KMS-11 (cell line): ENCODE measurements at regions not wholly inside any gene's neighbourhood (a gene's known extent, or its start where the extent isn't known, plus 50 kb on each side); places are given as distances from the start of the nearest gene placed in this dataset.

Experiments used
- H2AFZ ChIP-seq: fragments of 200-600 bp; sonication (generic); 2 replicates; pipeline ENCODE4 v1.6.1; 2016; ENCODE audit warnings: antibody characterized with exemption, mixed run types, low read depth
- H3K27ac ChIP-seq: fragments of 200-600 bp; sonication (generic); 2 replicates; pipeline ENCODE4 v1.6.1; 2016; ENCODE audit warnings: mild to moderate bottlenecking, mixed run types
- H3K27me3 ChIP-seq: fragments of 200-600 bp; sonication (generic); 2 replicates; pipeline ENCODE4 v1.6.1; 2017; ENCODE audit warnings: mild to moderate bottlenecking, low read depth, mixed run types, moderate library complexity; ENCODE audit not compliant: insufficient read depth
- H3K36me3 ChIP-seq: fragments of 200-600 bp; sonication (generic); 2 replicates; pipeline ENCODE4 v1.6.1; 2017; ENCODE audit warnings: mild to moderate bottlenecking, mixed run types; ENCODE audit not compliant: insufficient read depth
- H3K4me1 ChIP-seq: fragments of 200-600 bp; sonication (generic); 2 replicates; pipeline ENCODE4 v1.6.1; 2016; ENCODE audit warnings: mild to moderate bottlenecking, low read depth, mixed run types; ENCODE audit not compliant: poor library complexity, severe bottlenecking
- H3K4me2 ChIP-seq: fragments of 200-600 bp; sonication (generic); 2 replicates; pipeline ENCODE4 v1.7.0; 2016; ENCODE audit warnings: mild to moderate bottlenecking, mixed run types
- H3K4me3 ChIP-seq: fragments of 200-600 bp; sonication (generic); IDR thresholded peaks from 2 replicates; pipeline ENCODE4 v1.6.1; 2017; ENCODE audit warnings: low read depth, low read length, mixed read lengths; ENCODE audit not compliant: insufficient read depth
- H3K79me2 ChIP-seq: fragments of 200-600 bp; sonication (generic); 2 replicates; pipeline ENCODE4 v1.6.1; 2016; ENCODE audit warnings: low read depth, mixed run types; ENCODE audit not compliant: insufficient read depth
- H3K9ac ChIP-seq: fragments of 200-600 bp; sonication (generic); 2 replicates; pipeline ENCODE4 v1.6.1; 2016; ENCODE audit warnings: mild to moderate bottlenecking, mixed run types
- H4K20me1 ChIP-seq: fragments of 200-600 bp; sonication (generic); 2 replicates; pipeline ENCODE4 v1.6.1; 2016; ENCODE audit warnings: mild to moderate bottlenecking, mixed run types; ENCODE audit not compliant: insufficient read depth
- CTCF ChIP-seq: fragments of 200-600 bp; sonication (generic); conservative IDR thresholded peaks from 2 replicates; pipeline ENCODE4 v1.6.1; 2017; ENCODE audit warnings: low read depth, mild to moderate bottlenecking, antibody characterized with exemption, low read length, moderate library complexity, mixed read lengths

GRCh38 chr5:158534203-158534602 lies 565.5 kb downstream of the EBF1 start:
- Histone ChIP-seq H3K36me3 (no peaks in the 10 kb centered on the region), H4K20me1 (no peaks in the 10 kb centered on the region), H3K4me2 (no peak overlapping the region), H3K9ac (no peak overlapping the region), H3K4me3 (no peak overlapping the region), H3K27me3 (no peaks in the 10 kb centered on the region), H3K27ac (no peak overlapping the region), H2AFZ (no peak overlapping the region), H3K79me2 (no peaks in the 10 kb centered on the region), H3K4me1 (no peaks in the 10 kb centered on the region)
- TF ChIP-seq CTCF: no peak

- H3K36me3 ChIP-seq: no peaks in the 10 kb centered on the region
- H3K9ac ChIP-seq: no peak overlapping the region
- no peaks in the 10 kb centered on the region for H3K27me3 ChIP-seq
- no peak for TF ChIP-seq CTCF
- H3K27ac ChIP-seq: no peak overlapping the region
- no peaks in the 10 kb centered on the region for H3K4me1 ChIP-seq
- no peak overlapping the region for H2AFZ ChIP-seq
- no peaks in the 10 kb centered on the region for H4K20me1 ChIP-seq
- no peak overlapping the region for H3K4me3 ChIP-seq
- no peak overlapping the region for H3K4me2 ChIP-seq
- no peaks in the 10 kb centered on the region for H3K79me2 ChIP-seq
Measured at GRCh38 chr5:158532739-158533138, 567.0 kb downstream of the EBF1 start.

GRCh38 chr5:158531860-158532259 lies 567.9 kb downstream of the EBF1 start:
- no peak overlapping the region for H3K4me3 ChIP-seq
- H3K9ac ChIP-seq: no peak overlapping the region
- H3K79me2 ChIP-seq: no peaks in the 10 kb centered on the region
- TF ChIP-seq CTCF: no peak
- H3K4me2 ChIP-seq: no peak overlapping the region
- no peaks in the 10 kb centered on the region for H3K27me3 ChIP-seq
- no peaks in the 10 kb centered on the region for H3K4me1 ChIP-seq
- H2AFZ ChIP-seq: no peak overlapping the region
- H3K27ac ChIP-seq: no peak overlapping the region
- H4K20me1 ChIP-seq: no peaks in the 10 kb centered on the region
- no peaks in the 10 kb centered on the region for H3K36me3 ChIP-seq

GRCh38 chr5:158530115-158530514 lies 569.6 kb downstream of the EBF1 start:
- no peak for TF ChIP-seq CTCF

More at GRCh38 chr5:158530115-158530514, 569.6 kb downstream of the EBF1 start:
- Histone ChIP-seq H3K9ac (no peak overlapping the region), H3K79me2 (no peaks in the 10 kb centered on the region), H4K20me1 (no peaks in the 10 kb centered on the region), H3K4me2 (no peak overlapping the region), H3K4me1 (no peaks in the 10 kb centered on the region), H3K27me3 (no peaks in the 10 kb centered on the region), H2AFZ (no peak overlapping the region), H3K36me3 (no peaks in the 10 kb centered on the region), H3K4me3 (no peak overlapping the region), H3K27ac (no peak overlapping the region)
